ENCODE measurements at regions not wholly inside any gene's neighbourhood (a gene's known extent, or its start where the extent isn't known, plus 50 kb on each side); places are given as distances from the start of the nearest gene placed in this dataset.

- H3K27me3 ChIP-seq (ENCODE audit: insufficient read depth), result no peaks in the 10 kb centered on the region
- no peaks in the 10 kb centered on the region for H4K20me1 ChIP-seq (ENCODE audit: insufficient read depth)
- H3K4me2 ChIP-seq, result no peak overlapping the region
- H3K9me2 ChIP-seq, result no peaks in the 10 kb centered on the region
- no peak overlapping the region for H2AFZ ChIP-seq (ENCODE audit: low read depth)
- TF ChIP-seq, protein P1, sequence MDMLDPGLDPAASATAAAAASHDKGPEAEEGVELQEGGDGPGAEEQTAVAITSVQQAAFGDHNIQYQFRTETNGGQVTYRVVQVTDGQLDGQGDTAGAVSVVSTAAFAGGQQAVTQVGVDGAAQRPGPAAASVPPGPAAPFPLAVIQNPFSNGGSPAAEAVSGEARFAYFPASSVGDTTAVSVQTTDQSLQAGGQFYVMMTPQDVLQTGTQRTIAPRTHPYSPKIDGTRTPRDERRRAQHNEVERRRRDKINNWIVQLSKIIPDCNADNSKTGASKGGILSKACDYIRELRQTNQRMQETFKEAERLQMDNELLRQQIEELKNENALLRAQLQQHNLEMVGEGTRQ (IDR thresholded peaks at IDR 0.05; ENCODE audit: borderline replicate concordance, low read depth, low read length), result no peak
- TF ChIP-seq, protein P2, sequence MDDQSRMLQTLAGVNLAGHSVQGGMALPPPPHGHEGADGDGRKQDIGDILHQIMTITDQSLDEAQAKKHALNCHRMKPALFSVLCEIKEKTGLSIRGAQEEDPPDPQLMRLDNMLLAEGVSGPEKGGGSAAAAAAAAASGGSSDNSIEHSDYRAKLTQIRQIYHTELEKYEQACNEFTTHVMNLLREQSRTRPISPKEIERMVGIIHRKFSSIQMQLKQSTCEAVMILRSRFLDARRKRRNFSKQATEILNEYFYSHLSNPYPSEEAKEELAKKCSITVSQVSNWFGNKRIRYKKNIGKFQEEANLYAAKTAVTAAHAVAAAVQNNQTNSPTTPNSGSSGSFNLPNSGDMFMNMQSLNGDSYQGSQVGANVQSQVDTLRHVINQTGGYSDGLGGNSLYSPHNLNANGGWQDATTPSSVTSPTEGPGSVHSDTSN (IDR thresholded peaks at IDR 0.05), result no peak
- TF ChIP-seq EZH2phosphoT487 (IDR thresholded peaks at IDR 0.05; ENCODE audit: borderline replicate concordance, low read depth) (no peak), TCF12 (IDR thresholded peaks at IDR 0.05) (no peak), IRF3 (IDR thresholded peaks at IDR 0.05; ENCODE audit: low read depth, low read length) (no peak), NFIC (IDR thresholded peaks at IDR 0.05; ENCODE audit: borderline replicate concordance) (no peak), YY1 (IDR thresholded peaks at IDR 0.05; ENCODE audit: low read depth) (no peak), SIN3A (IDR thresholded peaks at IDR 0.05; ENCODE audit: borderline replicate concordance, low read depth, low read length) (no peak), GABPA (IDR thresholded peaks at IDR 0.05; ENCODE audit: low read depth) (no peak), RXRA (IDR thresholded peaks at IDR 0.05; ENCODE audit: borderline replicate concordance, low read depth) (no peak)
- TF ChIP-seq, protein P3, sequence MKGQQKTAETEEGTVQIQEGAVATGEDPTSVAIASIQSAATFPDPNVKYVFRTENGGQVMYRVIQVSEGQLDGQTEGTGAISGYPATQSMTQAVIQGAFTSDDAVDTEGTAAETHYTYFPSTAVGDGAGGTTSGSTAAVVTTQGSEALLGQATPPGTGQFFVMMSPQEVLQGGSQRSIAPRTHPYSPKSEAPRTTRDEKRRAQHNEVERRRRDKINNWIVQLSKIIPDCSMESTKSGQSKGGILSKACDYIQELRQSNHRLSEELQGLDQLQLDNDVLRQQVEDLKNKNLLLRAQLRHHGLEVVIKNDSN (IDR thresholded peaks at IDR 0.05; ENCODE audit: borderline replicate concordance, low read depth), result no peak
- no peak overlapping the region for H3K9ac ChIP-seq
- DNase-seq, result no peak
- H3K9me3 ChIP-seq, result no peaks in the 10 kb centered on the region
- no peaks in the 10 kb centered on the region for H3K36me3 ChIP-seq (replicated peaks in 1 of 2; ENCODE audit: control insufficient read depth in 1 of 2, insufficient read depth in 2 of 2, low read length in 1 of 2)
- WGBS (ENCODE audit: low lambda C conversion rate), result 0% methylated on average over 1 of the region's 1 CpG
- no peaks in the 10 kb centered on the region for H3K79me2 ChIP-seq (ENCODE audit: insufficient read depth)
- no peak overlapping the region for H3K4me3 ChIP-seq (ENCODE audit: low read depth in 2 of 2, low read length in 1 of 2)
- H3K27ac ChIP-seq (ENCODE audit: low read depth in 2 of 2, low read length in 1 of 2), result no peak overlapping the region
- ChIA-PET CTCF (interaction anchor here (1.0 kb wide), 1 partner anchor 205 kb away, joined by 3 read pairs; no protein-coding TSS in a partner anchor), POLR2A (no interaction called here)
- no peaks in the 10 kb centered on the region for H3K4me1 ChIP-seq (ENCODE audit: control insufficient read depth in 1 of 2, insufficient read depth in 2 of 2, low read depth in 1 of 2, low read length in 1 of 2)
- H3F3A ChIP-seq (replicated peaks; ENCODE audit: insufficient read depth), result peaks cover 5% of the 10 kb centered on the region
Measured at GRCh38 chr4:18572481-18572880, 550.9 kb upstream of the LCORL start.

- no peak for DNase-seq
- H3K27me3 ChIP-seq (ENCODE audit: insufficient read depth), result no peaks in the 10 kb centered on the region
- TF ChIP-seq, protein P4, sequence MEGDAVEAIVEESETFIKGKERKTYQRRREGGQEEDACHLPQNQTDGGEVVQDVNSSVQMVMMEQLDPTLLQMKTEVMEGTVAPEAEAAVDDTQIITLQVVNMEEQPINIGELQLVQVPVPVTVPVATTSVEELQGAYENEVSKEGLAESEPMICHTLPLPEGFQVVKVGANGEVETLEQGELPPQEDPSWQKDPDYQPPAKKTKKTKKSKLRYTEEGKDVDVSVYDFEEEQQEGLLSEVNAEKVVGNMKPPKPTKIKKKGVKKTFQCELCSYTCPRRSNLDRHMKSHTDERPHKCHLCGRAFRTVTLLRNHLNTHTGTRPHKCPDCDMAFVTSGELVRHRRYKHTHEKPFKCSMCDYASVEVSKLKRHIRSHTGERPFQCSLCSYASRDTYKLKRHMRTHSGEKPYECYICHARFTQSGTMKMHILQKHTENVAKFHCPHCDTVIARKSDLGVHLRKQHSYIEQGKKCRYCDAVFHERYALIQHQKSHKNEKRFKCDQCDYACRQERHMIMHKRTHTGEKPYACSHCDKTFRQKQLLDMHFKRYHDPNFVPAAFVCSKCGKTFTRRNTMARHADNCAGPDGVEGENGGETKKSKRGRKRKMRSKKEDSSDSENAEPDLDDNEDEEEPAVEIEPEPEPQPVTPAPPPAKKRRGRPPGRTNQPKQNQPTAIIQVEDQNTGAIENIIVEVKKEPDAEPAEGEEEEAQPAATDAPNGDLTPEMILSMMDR (IDR thresholded peaks at IDR 0.05), result no peak
- no peak for TF ChIP-seq TEAD4 (IDR thresholded peaks at IDR 0.05; ENCODE audit: borderline replicate concordance, insufficient read depth)
- H3K9me2 ChIP-seq, result no peaks in the 10 kb centered on the region
- H3K4me3 ChIP-seq (ENCODE audit: low read depth in 2 of 2, low read length in 1 of 2), result no peak overlapping the region
- 3% methylated on average over 2 of the region's 2 CpGs for WGBS (ENCODE audit: low lambda C conversion rate)
- no peak overlapping the region for H3K9ac ChIP-seq
- H3K36me3 ChIP-seq (replicated peaks in 1 of 2; ENCODE audit: control insufficient read depth in 1 of 2, insufficient read depth in 2 of 2, low read length in 1 of 2), result no peaks in the 10 kb centered on the region
- H4K20me1 ChIP-seq (ENCODE audit: insufficient read depth), result no peaks in the 10 kb centered on the region
- ChIA-PET POLR2A (no interaction called here), CTCF (no interaction called here)
- no peak overlapping the region for H3K27ac ChIP-seq (ENCODE audit: low read depth in 2 of 2, low read length in 1 of 2)
- H3K79me2 ChIP-seq (ENCODE audit: insufficient read depth), result no peaks in the 10 kb centered on the region
- no peak overlapping the region for H3K4me2 ChIP-seq
- H3K9me3 ChIP-seq, result no peaks in the 10 kb centered on the region
- H3K4me1 ChIP-seq (ENCODE audit: control insufficient read depth in 1 of 2, insufficient read depth in 2 of 2, low read depth in 1 of 2, low read length in 1 of 2), result no peaks in the 10 kb centered on the region
- H2AFZ ChIP-seq (ENCODE audit: low read depth), result no peak overlapping the region
- peaks cover 5% of the 10 kb centered on the region for H3F3A ChIP-seq (replicated peaks; ENCODE audit: insufficient read depth)
Measured at GRCh38 chr4:18571301-18571761, 549.8 kb upstream of the LCORL start.

All from SK-N-SH (cell line).